ENCODE measurements at regions not wholly inside any gene's neighbourhood (a gene's known extent, or its start where the extent isn't known, plus 50 kb on each side); places are given as distances from the start of the nearest gene placed in this dataset.

DNA sequence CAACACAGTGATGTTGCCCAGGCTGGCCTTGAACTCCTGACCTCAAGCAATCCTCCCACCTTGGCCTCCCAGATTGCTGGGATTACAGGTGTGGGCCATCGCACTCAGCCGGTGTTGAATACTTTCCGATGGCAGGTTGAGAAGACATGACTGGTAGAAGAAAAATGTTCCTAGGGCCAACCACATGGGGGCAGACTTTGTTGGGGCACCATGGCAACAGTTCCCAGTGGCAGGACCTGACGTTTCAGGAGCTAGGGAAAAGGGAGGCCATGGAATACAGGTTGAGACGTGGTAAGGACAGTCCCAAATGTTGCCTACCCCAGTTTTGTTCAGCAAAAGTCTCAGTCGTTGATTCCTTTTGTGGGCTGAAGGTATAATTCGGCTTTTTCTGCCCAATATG, 134.6 kb downstream of the ASMT start:
- no peaks in the 10 kb centered on the region for H4K20me1 ChIP-seq (ENCODE audit: control insufficient read depth, insufficient read depth, low read length, poor library complexity, severe bottlenecking)
- ATAC-seq (ENCODE audit: low read depth): no peak
- H3K4me2 ChIP-seq (replicated peaks; ENCODE audit: low read depth, low read length, poor library complexity, severe bottlenecking): no peak overlapping the region
- no peaks in the 10 kb centered on the region for H3K4me1 ChIP-seq (ENCODE audit: control insufficient read depth in 2 of 2, insufficient read depth in 2 of 2, low read length in 2 of 2)
- 70% methylated on average over 3 of the region's 7 CpGs for WGBS (ENCODE audit: insufficient coverage)
- H3K9me3 Mint-ChIP-seq (ENCODE audit: insufficient read depth): no peaks in the 10 kb centered on the region
- H3K27me3 ChIP-seq (replicated peaks in 1 of 4; ENCODE audit: control extremely low read depth in 1 of 4, control insufficient read depth in 3 of 4, insufficient read depth in 4 of 4, low read length in 3 of 4): no peaks in the 10 kb centered on the region
- TF ChIP-seq EZH2 (IDR thresholded peaks at IDR 0.05; ENCODE audit: borderline replicate concordance, insufficient read depth, low read depth, low read length, poor library complexity, severe bottlenecking): no peak
- TF ChIP-seq CTCF (IDR thresholded peaks at IDR 0.05): no peak
- CTCF ChIA-PET: no interaction called here
- H3K27ac ChIP-seq (ENCODE audit: low read length in 2 of 2): no peak overlapping the region
- peaks cover 0 to 5% (median 0%) of the 10 kb centered on the region in 3 donors for H3K9me3 ChIP-seq (ENCODE audit: control extremely low read depth in 1 of 3, control insufficient read depth in 2 of 3, insufficient read depth in 1 of 3, low read length in 2 of 3)
- H3K4me3 Mint-ChIP-seq: no peak overlapping the region
- no peaks in the 10 kb centered on the region for H3K4me1 Mint-ChIP-seq
- H3K27me3 Mint-ChIP-seq: no peaks in the 10 kb centered on the region
- peaks cover 0 to 9% of the 10 kb centered on the region in 2 experiments for H3K36me3 ChIP-seq (replicated peaks in 1 of 2; ENCODE audit: control extremely low read depth in 1 of 2, control insufficient read depth in 1 of 2, extremely low read depth in 1 of 2, insufficient read depth in 2 of 2, low read length in 1 of 2)
- no peak overlapping the region for H2AFZ ChIP-seq (ENCODE audit: insufficient read depth, low read depth, low read length, poor library complexity, severe bottlenecking)
- POLR2A ChIA-PET: no interaction called here
- H3K4me3 ChIP-seq (ENCODE audit: control extremely low read depth in 1 of 5, extremely low read depth in 1 of 5, insufficient read depth in 1 of 5, low read depth in 2 of 5, low read length in 4 of 5): no peak overlapping the region
- H3K27ac Mint-ChIP-seq: no peak overlapping the region
- H3K79me2 ChIP-seq (ENCODE audit: control insufficient read depth, insufficient read depth, low read length): no peaks in the 10 kb centered on the region
- intact Hi-C loops (cut with micrococcal nuclease): no loop called here
- no peak overlapping the region for H3K9ac ChIP-seq (ENCODE audit: low read length)
- DNase-seq: no peak

GRCh38 chrX:1750267-1750666, 135.4 kb downstream of the ASMT start:
- Histone ChIP-seq H2AFZ (ENCODE audit: insufficient read depth, low read depth, low read length, poor library complexity, severe bottlenecking) (no peak overlapping the region), H3K9me3 (ENCODE audit: control extremely low read depth in 1 of 3, control insufficient read depth in 2 of 3, insufficient read depth in 1 of 3, low read length in 2 of 3) (peaks cover 0 to 7% (median 0%) of the 10 kb centered on the region in 3 donors), H3K4me1 (ENCODE audit: control insufficient read depth in 2 of 2, insufficient read depth in 2 of 2, low read length in 2 of 2) (no peaks in the 10 kb centered on the region), H3K36me3 (replicated peaks in 1 of 2; ENCODE audit: control extremely low read depth in 1 of 2, control insufficient read depth in 1 of 2, extremely low read depth in 1 of 2, insufficient read depth in 2 of 2, low read length in 1 of 2) (peaks cover 0 to 2% of the 10 kb centered on the region in 2 experiments), H3K9ac (ENCODE audit: low read length) (no peak overlapping the region), H3K27ac (ENCODE audit: low read length in 2 of 2) (no peak overlapping the region), H3K4me2 (replicated peaks; ENCODE audit: low read depth, low read length, poor library complexity, severe bottlenecking) (no peak overlapping the region), H3K4me3 (ENCODE audit: control extremely low read depth in 1 of 5, extremely low read depth in 1 of 5, insufficient read depth in 1 of 5, low read depth in 2 of 5, low read length in 4 of 5) (no peak overlapping the region), H3K79me2 (ENCODE audit: control insufficient read depth, insufficient read depth, low read length) (no peaks in the 10 kb centered on the region), H4K20me1 (ENCODE audit: control insufficient read depth, insufficient read depth, low read length, poor library complexity, severe bottlenecking) (no peaks in the 10 kb centered on the region), H3K27me3 (replicated peaks in 1 of 4; ENCODE audit: control extremely low read depth in 1 of 4, control insufficient read depth in 3 of 4, insufficient read depth in 4 of 4, low read length in 3 of 4) (no peaks in the 10 kb centered on the region)
- Mint-ChIP-seq H3K27me3 (no peaks in the 10 kb centered on the region), H3K9me3 (ENCODE audit: insufficient read depth) (no peaks in the 10 kb centered on the region), H3K4me1 (no peaks in the 10 kb centered on the region), H3K4me3 (no peak overlapping the region), H3K27ac (no peak overlapping the region)
- POLR2A ChIA-PET: no interaction called here
- 74% methylated on average over 5 of the region's 5 CpGs for WGBS (ENCODE audit: insufficient coverage)
- ATAC-seq (ENCODE audit: low read depth) (no peak), DNase-seq (no peak)
- no peak for TF ChIP-seq EZH2 (IDR thresholded peaks at IDR 0.05; ENCODE audit: borderline replicate concordance, insufficient read depth, low read depth, low read length, poor library complexity, severe bottlenecking)
- CTCF ChIA-PET: no interaction called here
- intact Hi-C loops (cut with micrococcal nuclease): no loop called here
